Mucosa of rectum (tissue), 2 donors: ENCODE measurements at regions not wholly inside any gene's neighbourhood (a gene's known extent, or its start where the extent isn't known, plus 50 kb on each side); places are given as distances from the start of the nearest gene placed in this dataset.

Experiments
- H3K27ac ChIP-seq, 2 donors: one replicate each; pipeline ENCODE4 v1.7.0; 2013; ENCODE audit warnings: inconsistent platforms in 2 of 2, low read depth in 2 of 2, low read length in 2 of 2
- H3K27me3 ChIP-seq, 2 donors: one replicate each; pipeline ENCODE4 v1.7.0; 2013; ENCODE audit warnings: low read length in 2 of 2; ENCODE audit not compliant: control insufficient read depth in 2 of 2, insufficient read depth in 2 of 2
- H3K36me3 ChIP-seq, 2 donors: one replicate each; pipeline ENCODE4 v1.7.0; 2013; ENCODE audit warnings: low read length in 2 of 2; ENCODE audit not compliant: control insufficient read depth in 2 of 2, insufficient read depth in 2 of 2
- H3K4me1 ChIP-seq, 2 donors: one replicate each; pipeline ENCODE4 v1.7.0; 2013; ENCODE audit warnings: low read length in 2 of 2, mild to moderate bottlenecking in 1 of 2; ENCODE audit not compliant: control insufficient read depth in 2 of 2, insufficient read depth in 2 of 2
- H3K4me3 ChIP-seq, 2 donors: one replicate each; pipeline ENCODE4 v1.7.0; 2013; ENCODE audit warnings: low read length in 2 of 2
- H3K9ac ChIP-seq, 2 donors: one replicate each; pipeline ENCODE4 v1.7.0; 2013; ENCODE audit warnings: low read length in 2 of 2, low read depth in 1 of 2, mild to moderate bottlenecking in 1 of 2
- H3K9me3 ChIP-seq, 2 donors: one replicate each; pipeline ENCODE4 v1.7.0; 2013; ENCODE audit warnings: low read length in 2 of 2; ENCODE audit not compliant: control insufficient read depth in 2 of 2
- donor health status: healthy.
- donor health status: Normal muscosa, but diverticular disease.

DNA sequence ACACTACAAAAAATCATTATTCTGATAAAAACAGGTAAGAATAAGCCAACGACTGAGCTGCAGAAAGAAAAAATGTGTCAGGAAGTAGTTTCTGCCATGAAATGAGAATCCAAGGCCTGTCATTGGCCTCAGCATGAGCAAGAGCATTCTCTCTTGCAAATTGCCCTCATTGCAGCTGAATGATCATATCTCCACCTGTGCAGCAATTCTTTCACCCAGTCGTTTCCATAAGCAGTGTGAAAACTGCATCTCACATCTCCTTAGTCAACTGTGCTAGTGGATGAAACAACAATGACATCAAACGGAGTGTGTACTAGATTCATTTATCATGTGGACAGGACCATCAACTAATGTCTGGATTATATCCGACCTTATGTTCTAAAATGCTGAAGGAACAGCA, 88.2 kb upstream of the STXBP5 start:
- H3K36me3 ChIP-seq: no peaks in the 10 kb centered on the region
- H3K27me3 ChIP-seq: no peaks in the 10 kb centered on the region
- H3K4me3 ChIP-seq: no peak overlapping the region
- H3K9ac ChIP-seq: no peak overlapping the region
- H3K4me1 ChIP-seq: no peaks in the 10 kb centered on the region
- no peaks in the 10 kb centered on the region for H3K9me3 ChIP-seq
- no peak overlapping the region for H3K27ac ChIP-seq

DNA sequence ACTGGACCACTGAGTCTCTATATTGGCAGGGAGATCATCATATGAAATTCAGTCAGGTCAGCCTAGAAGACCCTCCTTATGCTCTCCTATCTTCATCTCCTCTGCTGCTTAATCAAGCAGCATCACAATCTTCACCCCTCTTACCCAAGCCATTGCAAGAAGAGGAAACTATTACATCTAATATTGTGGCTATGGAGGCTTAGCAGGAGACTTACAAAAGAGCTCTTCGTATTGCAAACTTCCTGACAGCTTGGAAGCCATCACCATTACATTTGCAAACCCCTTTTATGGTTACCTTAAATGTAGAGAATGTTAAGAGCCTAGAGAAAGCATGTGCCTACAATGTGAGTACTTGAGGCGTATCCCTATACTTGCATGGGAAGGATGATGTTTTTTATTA, 87.2 kb upstream of the STXBP5 start:
- H3K9me3 ChIP-seq: no peaks in the 10 kb centered on the region
- no peaks in the 10 kb centered on the region for H3K27me3 ChIP-seq
- H3K9ac ChIP-seq: no peak overlapping the region
- H3K4me3 ChIP-seq: peak overlapping the region in 1 of 2 donors; percentile 8
- H3K27ac ChIP-seq: no peak overlapping the region
- no peaks in the 10 kb centered on the region for H3K36me3 ChIP-seq
- H3K4me1 ChIP-seq: no peaks in the 10 kb centered on the region

DNA sequence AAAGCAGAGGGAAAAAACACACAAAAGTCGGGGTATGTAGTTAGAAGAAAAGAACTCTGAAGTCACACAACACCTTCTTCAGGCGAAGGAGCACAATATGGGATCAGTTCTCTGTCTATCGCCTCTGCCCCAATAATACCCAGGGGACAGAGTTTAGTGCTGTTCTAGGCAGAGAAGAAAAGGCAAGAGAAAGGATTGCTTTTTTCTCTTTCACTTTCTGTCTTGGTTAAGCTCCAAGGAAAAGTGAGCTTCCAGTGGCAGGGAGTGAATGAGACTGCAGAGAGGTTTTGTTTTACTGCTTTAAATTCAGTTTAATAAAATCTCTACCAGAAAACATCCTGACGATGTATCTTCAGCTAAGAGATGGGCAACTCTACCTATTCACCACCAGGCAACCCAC, 86.6 kb upstream of the STXBP5 start:
- peak overlapping the region in 1 of 2 donors; percentile 19 for H3K27ac ChIP-seq
- peak overlapping the region; percentile 8 to 32 for H3K4me3 ChIP-seq
- no peaks in the 10 kb centered on the region for H3K9me3 ChIP-seq
- no peaks in the 10 kb centered on the region for H3K27me3 ChIP-seq
- no peaks in the 10 kb centered on the region for H3K4me1 ChIP-seq
- peak overlapping the region in 1 of 2 donors; percentile 36 for H3K9ac ChIP-seq
- H3K36me3 ChIP-seq: no peaks in the 10 kb centered on the region

DNA sequence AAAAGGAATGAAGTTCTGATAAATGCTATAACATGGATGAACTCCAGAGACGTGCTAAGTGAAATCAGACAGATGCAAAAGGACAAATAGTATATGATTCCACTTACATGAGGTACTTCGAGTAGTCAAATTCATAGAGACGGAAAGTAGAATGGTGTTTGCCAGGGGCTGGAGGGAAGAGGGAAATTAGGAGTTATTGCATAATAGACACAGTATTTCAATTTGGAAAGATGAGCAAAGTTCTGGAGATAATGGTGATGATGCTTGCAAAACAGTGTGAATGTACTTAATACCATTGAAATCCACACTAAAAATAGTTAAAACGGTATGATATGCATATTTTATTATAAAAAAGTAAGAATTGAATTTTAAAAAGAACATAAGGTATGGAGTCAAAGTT, 84.9 kb upstream of the STXBP5 start:
- Histone ChIP-seq H3K4me3 (no peak overlapping the region), H3K9me3 (no peaks in the 10 kb centered on the region), H3K27me3 (no peaks in the 10 kb centered on the region), H3K27ac (no peak overlapping the region), H3K4me1 (no peaks in the 10 kb centered on the region), H3K36me3 (no peaks in the 10 kb centered on the region), H3K9ac (no peak overlapping the region)

DNA sequence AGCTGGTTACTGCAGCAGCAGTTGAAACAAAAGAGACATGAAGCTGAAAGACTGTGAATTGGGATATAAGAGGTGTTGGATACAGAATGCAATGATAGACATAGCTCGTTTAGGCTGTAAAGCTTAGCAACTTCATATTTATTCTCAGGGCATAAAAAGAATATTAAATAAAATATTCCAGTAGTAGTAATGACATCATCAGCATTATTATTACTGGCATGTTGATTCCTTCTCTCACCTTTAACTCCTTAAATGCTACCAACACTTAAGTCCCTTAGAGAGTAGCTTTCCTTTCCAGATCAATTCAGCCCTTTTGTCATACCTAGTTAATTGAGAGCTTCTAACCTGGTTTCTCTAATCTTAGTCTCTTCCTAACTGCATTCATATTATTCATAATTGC, 81.4 kb upstream of the STXBP5 start:
- H3K4me3 ChIP-seq: no peak overlapping the region
- H3K27me3 ChIP-seq: no peaks in the 10 kb centered on the region
- H3K9me3 ChIP-seq: no peaks in the 10 kb centered on the region
- H3K9ac ChIP-seq: no peak overlapping the region
- no peaks in the 10 kb centered on the region for H3K36me3 ChIP-seq
- no peak overlapping the region for H3K27ac ChIP-seq
- H3K4me1 ChIP-seq: no peaks in the 10 kb centered on the region

DNA sequence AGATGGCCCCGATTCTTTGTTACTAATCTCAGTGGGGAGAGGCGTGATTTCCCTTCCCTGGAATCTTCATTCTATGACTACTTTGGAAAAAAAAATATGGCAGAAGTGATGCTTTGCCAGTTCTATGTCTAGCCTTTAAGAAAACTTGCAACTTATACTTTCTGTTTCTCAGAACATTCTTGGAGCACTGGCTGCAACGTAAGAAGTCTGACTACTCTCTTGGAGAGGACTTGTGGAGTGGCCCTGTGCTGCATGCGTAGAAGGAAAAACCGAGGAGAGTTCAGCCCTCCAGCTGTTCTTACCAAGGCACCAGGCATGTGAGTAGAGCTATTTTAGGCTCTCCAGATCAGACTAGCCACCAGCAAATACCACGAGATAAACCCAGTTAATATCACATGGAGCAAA, 77.6 kb upstream of the STXBP5 start:
- no peak overlapping the region for H3K9ac ChIP-seq
- H3K27ac ChIP-seq: no peak overlapping the region
- no peaks in the 10 kb centered on the region for H3K9me3 ChIP-seq
- H3K4me1 ChIP-seq: no peaks in the 10 kb centered on the region
- H3K27me3 ChIP-seq: no peaks in the 10 kb centered on the region
- H3K36me3 ChIP-seq: no peaks in the 10 kb centered on the region
- no peak overlapping the region for H3K4me3 ChIP-seq

DNA sequence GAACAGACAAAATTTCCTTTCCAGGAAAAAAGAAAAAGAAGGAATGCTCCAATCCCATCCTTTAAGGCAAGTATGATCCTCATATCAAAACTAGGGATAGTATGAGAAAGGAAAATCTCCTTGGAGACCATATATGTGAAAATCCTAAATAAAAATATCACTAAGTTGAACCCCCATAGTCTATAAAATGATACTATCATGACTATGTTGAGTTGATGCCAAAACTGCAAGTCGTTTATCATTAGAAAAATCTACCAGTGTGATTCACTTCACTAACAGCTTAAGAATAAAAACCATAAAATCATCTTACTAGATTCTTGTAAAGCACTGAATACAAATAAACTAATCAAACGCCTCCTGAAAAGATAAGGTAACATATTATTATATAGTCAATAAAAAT, 76.6 kb upstream of the STXBP5 start:
- Histone ChIP-seq H3K27ac (no peak overlapping the region), H3K9me3 (no peaks in the 10 kb centered on the region), H3K9ac (no peak overlapping the region), H3K4me1 (no peaks in the 10 kb centered on the region), H3K36me3 (no peaks in the 10 kb centered on the region), H3K27me3 (no peaks in the 10 kb centered on the region), H3K4me3 (no peak overlapping the region)

DNA sequence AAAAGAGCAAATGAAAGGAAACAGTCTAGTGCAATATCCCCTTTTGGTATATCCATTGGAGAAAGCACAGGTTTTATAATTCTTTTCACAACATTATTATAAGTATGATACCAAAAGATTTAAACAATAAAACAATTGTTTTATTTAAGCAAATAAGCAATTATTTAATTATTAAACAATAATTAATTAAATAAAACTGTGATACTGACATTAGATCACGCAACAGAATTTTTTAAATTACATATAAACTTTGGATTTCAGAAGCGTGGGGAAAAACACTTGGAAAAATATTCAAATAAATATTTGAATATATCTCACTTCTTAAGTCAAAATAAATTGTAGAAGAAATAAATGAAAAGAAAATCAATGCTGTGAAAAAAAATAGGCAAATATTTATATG, 76.2 kb upstream of the STXBP5 start:
- Histone ChIP-seq H3K9me3 (no peaks in the 10 kb centered on the region), H3K27ac (no peak overlapping the region), H3K4me1 (no peaks in the 10 kb centered on the region), H3K27me3 (no peaks in the 10 kb centered on the region), H3K9ac (no peak overlapping the region), H3K36me3 (no peaks in the 10 kb centered on the region), H3K4me3 (no peak overlapping the region)

DNA sequence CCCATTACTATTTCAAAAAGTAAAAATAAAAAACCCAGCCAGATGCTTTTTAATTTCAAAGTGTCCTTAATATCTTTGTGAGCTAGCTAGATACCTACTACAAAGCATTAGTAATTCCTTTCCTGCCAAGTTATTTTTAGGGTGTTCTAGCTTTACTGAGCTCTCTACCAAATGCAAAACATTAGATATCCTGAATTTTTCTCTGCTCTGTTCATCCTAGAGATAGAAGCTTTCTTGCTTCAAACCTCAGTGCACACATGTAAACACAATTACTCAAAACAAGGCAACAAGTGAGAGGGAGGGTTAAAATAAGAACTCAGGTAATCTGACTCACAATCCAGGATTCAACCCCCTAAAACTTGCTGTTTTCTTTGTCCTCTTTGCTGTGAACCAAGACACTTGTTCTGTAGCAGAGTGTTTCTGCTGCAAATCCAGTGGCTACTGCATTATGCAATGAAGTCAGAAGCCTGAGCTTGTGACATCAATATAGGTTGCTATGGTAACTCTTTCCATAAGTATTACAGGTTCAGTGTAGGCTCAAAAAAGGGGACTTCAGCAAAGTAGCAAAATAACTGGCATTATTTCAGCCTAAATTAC, 72.6 kb upstream of the STXBP5 start:
- H3K27me3 ChIP-seq: no peaks in the 10 kb centered on the region
- no peaks in the 10 kb centered on the region for H3K4me1 ChIP-seq
- H3K9me3 ChIP-seq: no peaks in the 10 kb centered on the region
- H3K9ac ChIP-seq: no peak overlapping the region
- H3K4me3 ChIP-seq: no peak overlapping the region
- H3K36me3 ChIP-seq: no peaks in the 10 kb centered on the region
- no peak overlapping the region for H3K27ac ChIP-seq

DNA sequence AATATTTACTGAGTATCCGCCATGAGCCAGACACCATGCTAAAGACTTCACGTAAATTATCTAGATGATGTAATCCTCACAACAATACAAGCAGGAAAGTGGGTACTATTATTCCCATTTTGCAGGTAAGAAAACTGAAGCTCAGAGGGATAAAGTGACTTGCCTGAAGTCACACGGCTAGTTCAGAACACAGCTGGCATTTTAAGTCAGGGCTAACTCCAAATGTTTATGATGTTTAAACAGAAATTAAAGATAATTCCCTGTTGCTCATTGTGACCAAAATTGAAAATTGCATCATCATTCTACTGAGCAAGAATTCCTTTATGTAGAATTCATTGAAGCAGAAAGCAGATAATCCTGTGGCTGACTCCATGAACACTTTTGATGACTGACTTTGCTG, 71.3 kb upstream of the STXBP5 start:
- Histone ChIP-seq H3K4me1 (no peaks in the 10 kb centered on the region), H3K4me3 (no peak overlapping the region), H3K9ac (no peak overlapping the region), H3K27me3 (no peaks in the 10 kb centered on the region), H3K36me3 (no peaks in the 10 kb centered on the region), H3K9me3 (no peaks in the 10 kb centered on the region), H3K27ac (no peak overlapping the region)

DNA sequence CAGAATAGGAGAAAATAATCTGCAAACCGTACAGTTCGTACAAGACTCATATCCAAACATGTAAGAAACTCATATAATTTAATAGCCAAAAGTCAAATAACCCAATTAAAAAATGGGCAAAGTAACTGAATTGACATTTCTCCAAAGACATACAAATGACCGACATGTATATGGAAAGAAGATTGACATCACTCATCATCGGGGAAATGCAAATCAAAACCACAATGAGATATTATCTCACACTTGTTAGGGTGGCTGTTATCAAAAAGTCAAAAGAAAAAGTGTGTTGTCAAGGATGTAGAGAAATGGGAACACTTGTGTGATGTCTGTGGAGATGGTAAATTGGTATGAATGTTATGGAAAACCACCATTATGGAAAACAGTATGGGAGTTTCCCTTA, 70.5 kb upstream of the STXBP5 start:
- Histone ChIP-seq H3K9me3 (no peaks in the 10 kb centered on the region), H3K27me3 (no peaks in the 10 kb centered on the region), H3K27ac (no peak overlapping the region), H3K9ac (no peak overlapping the region), H3K36me3 (no peaks in the 10 kb centered on the region), H3K4me1 (no peaks in the 10 kb centered on the region), H3K4me3 (no peak overlapping the region)
